Suppressor macrophage treated with lipopolysaccharide for 4 hours (primary cell): ENCODE measurements at regions not wholly inside any gene's neighbourhood (a gene's known extent, or its start where the extent isn't known, plus 50 kb on each side); places are given as distances from the start of the nearest gene placed in this dataset.
"Not testable (repeated sequence)": the region's sequence is repeated elsewhere in the genome, so short reads cannot be mapped to it uniquely, and the experiment has no call there.

Source experiments
- DNase-seq: peaks from one replicate; pipeline ENCODE4 v3.0.0-alpha.2; 2020

DNA sequence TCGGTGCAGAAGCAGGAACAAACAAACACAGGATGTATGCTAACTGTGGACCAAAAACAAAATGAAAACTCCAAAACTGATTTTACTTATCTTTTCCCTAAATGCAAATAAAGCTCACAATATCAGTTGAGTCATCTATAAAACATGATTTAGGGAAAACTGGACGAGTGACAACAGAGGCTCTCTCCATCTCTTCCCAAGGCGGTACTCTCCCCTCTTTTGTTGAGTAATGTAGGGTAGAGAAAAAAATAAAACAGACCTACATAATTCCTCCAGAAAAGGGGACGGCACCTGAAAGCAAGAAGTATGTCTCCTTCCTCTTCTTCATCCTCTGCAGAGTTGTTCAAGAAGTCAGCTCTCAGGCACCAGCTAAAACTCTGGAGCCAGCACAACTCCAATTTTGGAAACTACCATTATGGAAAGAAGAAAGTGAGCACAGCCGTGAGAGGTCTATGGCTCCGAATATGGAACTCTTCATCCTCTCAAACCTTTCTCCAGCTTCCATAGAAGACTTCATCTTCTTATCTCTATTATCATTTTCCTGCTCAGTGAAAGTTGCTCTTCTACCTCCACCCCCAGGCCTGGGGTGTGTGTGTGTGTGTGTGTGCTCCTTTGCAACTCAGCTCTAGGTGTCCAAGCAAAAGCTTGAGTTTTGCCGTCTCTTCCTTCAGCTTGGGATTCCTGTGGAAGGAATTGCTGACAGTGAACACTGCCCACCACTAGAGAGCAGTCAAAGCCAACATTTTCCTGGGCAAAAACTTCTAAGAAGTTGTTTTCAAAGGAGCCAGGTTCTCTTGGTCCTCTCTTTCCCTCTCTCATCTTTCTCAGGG is 155.4 kb downstream of the DIO2 start:
- DNase-seq = peak; percentile 6

GRCh38 chr14:80055226-80055625 is 156.1 kb downstream of the DIO2 start:
- DNase-seq = no peak

DNA sequence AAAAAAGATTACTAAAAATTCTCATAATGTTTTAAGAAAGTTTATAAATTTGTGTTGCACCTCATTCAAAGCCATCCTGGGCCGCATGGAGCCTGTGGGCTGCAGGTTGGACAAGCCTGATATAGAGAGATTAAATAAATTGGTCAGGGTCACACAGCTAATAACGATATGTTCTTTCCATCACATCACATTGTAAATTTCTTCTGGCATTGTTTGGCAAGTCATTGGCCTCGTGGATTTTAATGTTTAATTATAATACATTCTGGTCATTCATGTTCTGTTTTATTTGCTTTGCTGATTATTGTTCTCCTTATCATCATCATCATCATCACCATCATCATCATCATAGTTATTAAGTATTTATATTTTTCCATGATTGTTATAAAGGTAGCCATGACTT is 157.3 kb downstream of the DIO2 start:
- DNase-seq = no peak

GRCh38 chr14:80049055-80049454 is 162.2 kb downstream of the DIO2 start:
- DNase-seq = no peak

DNA sequence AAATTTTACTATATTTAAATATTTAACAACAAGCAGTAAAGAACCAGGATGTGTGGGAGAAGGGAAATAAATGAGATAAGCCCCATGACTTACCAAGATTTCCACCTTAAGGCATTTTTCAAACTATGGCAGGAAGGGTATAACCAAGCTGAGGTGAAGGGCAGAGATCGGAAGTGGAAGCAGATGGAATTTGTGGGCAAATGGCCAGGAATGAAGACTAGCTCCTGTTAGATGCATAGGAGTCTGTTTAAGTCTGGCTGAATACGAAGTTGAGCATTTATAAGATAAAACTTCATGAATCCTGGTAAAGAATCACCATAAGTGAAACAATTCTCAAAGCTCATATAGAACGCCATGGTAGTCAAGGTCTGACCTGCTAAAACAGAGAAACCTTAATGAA is 163.5 kb downstream of the DIO2 start:
- DNase-seq = no peak

DNA sequence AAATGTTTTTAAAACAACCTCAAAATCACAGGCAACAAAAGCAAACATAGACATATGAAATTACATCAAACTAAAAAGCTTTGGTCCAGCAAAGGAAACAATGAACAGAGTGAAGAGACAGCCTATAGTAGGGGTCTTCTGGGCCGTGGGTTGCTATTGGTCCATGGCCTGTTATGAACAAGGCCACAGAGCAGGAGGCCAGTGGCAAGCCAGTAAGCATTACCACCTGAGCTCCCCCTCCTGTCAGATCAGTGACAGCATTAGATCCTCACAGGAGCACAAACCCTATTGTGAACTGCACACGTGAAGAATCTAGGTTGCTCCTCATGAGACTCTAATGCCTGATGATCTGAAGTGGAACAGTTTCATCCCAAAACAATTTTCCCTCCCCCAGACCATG is 174.0 kb downstream of the DIO2 start:
- DNase-seq = no peak

DNA sequence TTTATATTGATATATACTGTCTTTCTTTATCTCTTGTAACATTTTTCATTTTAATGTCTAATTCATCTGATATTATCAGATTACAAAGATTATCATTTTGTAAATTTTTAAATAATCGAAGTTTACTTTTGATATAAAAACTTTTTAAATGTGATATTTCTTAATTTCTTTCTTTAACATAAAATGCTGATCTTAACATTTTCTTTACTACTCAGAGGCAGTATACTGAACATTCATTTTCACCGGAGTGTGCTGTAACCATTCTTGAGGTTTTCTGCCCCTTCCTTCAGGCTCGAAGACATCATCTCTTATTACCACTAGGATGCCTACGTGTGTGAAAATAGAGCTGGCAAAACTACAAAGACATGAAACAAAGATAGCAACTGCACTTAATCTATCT is 186.9 kb downstream of the DIO2 start:
- no peak for DNase-seq

DNA sequence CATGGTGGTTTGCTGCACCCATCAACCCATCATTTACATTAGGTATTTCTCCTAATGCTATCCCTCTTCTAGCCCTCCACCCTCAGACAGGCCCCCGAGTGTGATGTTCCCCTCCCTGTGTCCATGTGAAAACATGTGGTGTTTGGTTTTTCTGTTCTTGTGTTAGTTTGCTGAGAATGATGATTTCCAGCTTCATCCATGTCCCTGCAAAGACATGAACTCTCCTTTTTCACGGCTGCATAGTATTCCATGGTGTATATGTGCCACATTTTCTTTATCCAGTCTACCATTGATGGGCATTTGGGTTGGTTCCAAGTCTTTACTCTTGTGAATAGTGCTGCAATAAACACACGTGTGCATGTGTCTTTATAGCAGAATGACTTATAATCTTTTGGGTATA is 192.8 kb downstream of the DIO2 start:
- not testable (repeated sequence) for DNase-seq

- DNase-seq = no peak
Observed at GRCh38 chr14:80017795-80018194, 193.5 kb downstream of the DIO2 start.

DNA sequence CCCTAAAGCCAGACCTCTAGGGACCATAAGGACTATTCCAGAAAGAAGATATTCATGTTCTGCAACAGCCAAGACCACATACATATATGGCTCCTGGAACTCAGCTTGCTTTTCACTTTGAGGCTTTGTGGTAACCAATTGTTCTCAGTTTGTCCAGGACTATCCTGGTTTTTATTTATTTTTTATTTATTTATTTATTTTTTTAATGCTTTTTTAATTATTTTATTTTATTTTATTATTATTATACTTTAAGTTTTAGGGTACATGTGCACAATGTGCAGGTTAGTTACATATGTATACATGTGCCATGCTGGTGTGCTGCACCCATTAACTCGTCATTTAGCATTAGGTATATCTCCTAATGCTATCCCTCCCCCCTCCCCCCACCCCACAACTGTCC is 201.1 kb downstream of the DIO2 start:
- DNase-seq = not testable (repeated sequence)

- no peak for DNase-seq
Observed at GRCh38 chr14:80005561-80005960, 205.7 kb downstream of the DIO2 start.

DNA sequence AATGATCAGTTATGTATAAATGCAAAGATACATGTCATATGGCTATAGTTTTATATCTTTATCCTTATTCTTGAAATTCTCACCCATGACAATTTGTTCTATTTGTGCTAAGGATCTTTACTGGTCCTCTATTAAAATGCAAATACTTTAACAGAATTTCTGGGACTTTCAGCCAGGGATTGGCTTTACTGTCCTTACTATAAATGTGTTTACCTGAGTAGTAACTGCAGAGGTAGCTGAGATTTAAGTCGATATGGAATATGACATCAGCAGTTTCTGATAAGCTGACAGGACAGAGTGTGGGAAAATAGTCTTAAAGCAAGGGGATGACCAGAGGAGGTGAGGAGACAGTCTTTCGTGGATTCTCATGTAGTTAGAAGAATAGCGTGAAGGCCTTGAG is 206.4 kb downstream of the DIO2 start:
- DNase-seq = no peak

GRCh38 chr14:80003138-80003537 is 208.2 kb downstream of the DIO2 start:
- no peak for DNase-seq

GRCh38 chr14:79997509-79998208 is 213.6 kb downstream of the DIO2 start:
- no peak for DNase-seq

GRCh38 chr14:79992407-79993198 is 218.7 kb downstream of the DIO2 start:
- no peak for DNase-seq

GRCh38 chr14:79991866-79992265 is 219.4 kb downstream of the DIO2 start:
- no peak for DNase-seq

- DNase-seq = no peak
Observed at GRCh38 chr14:79989990-79990389, 221.3 kb downstream of the DIO2 start.

- no peak for DNase-seq
Observed at GRCh38 chr14:79986251-79986650, 225.1 kb downstream of the DIO2 start.

- DNase-seq = no peak
Observed at GRCh38 chr14:79972230-79972629, 239.1 kb downstream of the DIO2 start.

- no peak for DNase-seq
Observed at GRCh38 chr14:79971330-79971729, 240.0 kb downstream of the DIO2 start.

DNA sequence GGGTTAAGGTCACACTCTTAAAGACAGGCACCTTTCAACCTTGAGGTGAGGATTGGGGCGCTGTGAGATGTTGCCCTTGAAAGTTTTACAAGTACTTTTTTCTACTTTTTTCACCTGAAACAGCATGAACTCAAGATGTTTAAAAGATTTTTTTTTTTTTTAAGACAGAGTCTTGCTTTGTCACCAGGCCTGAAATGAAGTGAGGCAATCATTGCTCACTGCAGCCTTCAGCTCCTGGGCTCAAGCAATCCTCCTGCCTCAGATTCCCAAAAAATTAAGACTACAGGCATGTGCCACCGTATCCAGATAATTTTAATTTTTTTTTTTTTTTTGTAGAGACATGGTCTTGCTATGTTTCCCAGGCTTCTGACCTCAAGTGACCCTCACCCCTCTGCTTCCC is 243.9 kb downstream of the DIO2 start:
- no peak for DNase-seq

DNA sequence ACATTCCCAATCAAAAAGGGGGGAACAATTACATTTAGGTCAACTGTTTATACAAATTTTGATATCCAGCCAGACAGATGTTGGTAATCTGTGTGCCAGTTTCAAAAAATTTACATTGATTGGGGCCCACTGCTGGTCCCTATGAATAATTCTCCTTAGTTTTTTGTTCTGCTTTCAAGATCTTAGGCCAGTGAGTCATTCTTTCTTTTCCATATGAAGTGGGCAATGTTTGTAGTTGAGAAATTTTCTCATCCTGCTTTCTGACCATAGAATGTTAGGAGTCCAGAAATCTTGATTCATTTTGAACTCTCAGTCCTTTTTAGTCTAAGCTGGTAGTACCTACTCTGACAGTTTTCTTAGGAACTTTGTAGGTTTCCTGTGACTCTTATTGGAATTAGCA is 244.3 kb downstream of the DIO2 start:
- DNase-seq = no peak

DNA sequence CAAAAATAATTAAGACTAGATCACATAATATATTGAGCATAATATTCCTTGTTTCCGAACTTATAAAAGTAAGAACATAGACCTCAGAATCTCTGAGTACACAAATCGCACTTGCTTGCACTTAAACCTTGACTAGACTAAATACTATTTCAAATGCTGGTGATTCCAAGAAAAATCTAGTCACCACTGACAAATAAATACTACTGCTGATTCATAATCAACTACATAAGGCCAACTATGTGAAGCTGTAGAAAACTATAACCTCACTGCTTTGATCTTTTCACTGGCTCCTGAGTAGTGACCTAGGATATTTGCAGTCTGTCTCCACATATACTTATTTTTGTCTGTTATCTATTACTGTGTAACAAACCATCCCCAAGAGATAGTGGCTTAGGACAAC is 245.4 kb downstream of the DIO2 start:
- no peak for DNase-seq

GRCh38 chr14:79961197-79961596 is 250.1 kb downstream of the DIO2 start:
- no peak for DNase-seq
